22Rv1 (cell line): ENCODE measurements at regions not wholly inside any gene's neighbourhood (a gene's known extent, or its start where the extent isn't known, plus 50 kb on each side); places are given as distances from the start of the nearest gene placed in this dataset.

Experiments
- ZFX ChIP-seq: fragments of 450-650 bp; IDR thresholded peaks from 2 replicates; pipeline ENCODE4 v1.6.1; 2017; ENCODE audit warnings: antibody characterized with exemption, borderline replicate concordance
- TF ChIP-seq, protein P1 (sequence below): fragments of 450-650 bp; IDR thresholded peaks from 2 replicates; pipeline ENCODE4 v1.5.1; 2017; ENCODE audit warnings: mild to moderate bottlenecking

DNA sequence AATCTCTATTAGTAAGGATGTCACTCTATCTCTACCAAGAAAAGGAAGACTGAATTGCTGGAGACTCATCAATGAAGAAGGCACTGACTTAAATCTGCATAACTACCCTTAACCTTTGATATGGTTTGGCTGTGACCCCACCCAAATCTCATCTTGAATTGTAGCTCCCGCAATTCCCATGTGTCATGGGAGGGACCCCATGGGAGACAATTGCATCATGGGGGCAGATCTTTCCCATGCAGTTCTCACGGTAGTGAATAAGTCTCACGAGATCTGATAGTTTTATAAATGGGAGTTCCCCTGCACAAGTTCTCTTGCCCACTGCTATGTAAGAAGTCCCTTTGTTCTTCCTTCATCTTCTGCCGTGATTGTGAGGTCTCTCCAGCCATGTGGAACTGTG is 73.4 kb upstream of the PPM1H start:
- TF ChIP-seq, protein P1, sequence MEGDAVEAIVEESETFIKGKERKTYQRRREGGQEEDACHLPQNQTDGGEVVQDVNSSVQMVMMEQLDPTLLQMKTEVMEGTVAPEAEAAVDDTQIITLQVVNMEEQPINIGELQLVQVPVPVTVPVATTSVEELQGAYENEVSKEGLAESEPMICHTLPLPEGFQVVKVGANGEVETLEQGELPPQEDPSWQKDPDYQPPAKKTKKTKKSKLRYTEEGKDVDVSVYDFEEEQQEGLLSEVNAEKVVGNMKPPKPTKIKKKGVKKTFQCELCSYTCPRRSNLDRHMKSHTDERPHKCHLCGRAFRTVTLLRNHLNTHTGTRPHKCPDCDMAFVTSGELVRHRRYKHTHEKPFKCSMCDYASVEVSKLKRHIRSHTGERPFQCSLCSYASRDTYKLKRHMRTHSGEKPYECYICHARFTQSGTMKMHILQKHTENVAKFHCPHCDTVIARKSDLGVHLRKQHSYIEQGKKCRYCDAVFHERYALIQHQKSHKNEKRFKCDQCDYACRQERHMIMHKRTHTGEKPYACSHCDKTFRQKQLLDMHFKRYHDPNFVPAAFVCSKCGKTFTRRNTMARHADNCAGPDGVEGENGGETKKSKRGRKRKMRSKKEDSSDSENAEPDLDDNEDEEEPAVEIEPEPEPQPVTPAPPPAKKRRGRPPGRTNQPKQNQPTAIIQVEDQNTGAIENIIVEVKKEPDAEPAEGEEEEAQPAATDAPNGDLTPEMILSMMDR = no peak
- TF ChIP-seq ZFX = no peak
